Panc1 (cell line): ENCODE measurements at regions not wholly inside any gene's neighbourhood (a gene's known extent, or its start where the extent isn't known, plus 50 kb on each side); places are given as distances from the start of the nearest gene placed in this dataset.

Experiments used
- CTCF ChIP-seq: fragments of 450-650 bp; IDR thresholded peaks from 2 replicates; pipeline ENCODE4 v1.5.1; 2017; ENCODE audit warnings: mild to moderate bottlenecking
- POLR2AphosphoS5 ChIP-seq: IDR thresholded peaks from 2 replicates; pipeline ENCODE4 v1.6.1; 2012; ENCODE audit warnings: mild to moderate bottlenecking, low read depth, low read length, moderate library complexity
- REST ChIP-seq, 2 experiments: IDR thresholded peaks; 2 replicates each; pipeline ENCODE4 v1.6.1; 2011 to 2012; ENCODE audit warnings: low read depth in 2 of 2, control low read depth in 1 of 2, low read length in 1 of 2, mild to moderate bottlenecking in 1 of 2, moderate library complexity in 1 of 2; ENCODE audit not compliant: insufficient read depth in 1 of 2
- SIN3A ChIP-seq: IDR thresholded peaks from 2 replicates; pipeline ENCODE4 v1.6.1; 2012; ENCODE audit warnings: low read depth, mild to moderate bottlenecking, low read length, moderate library complexity, borderline replicate concordance; ENCODE audit not compliant: insufficient read depth

GRCh38 chr10:121270906-121271305 lies 327.3 kb downstream of the FGFR2 start:
- TF ChIP-seq CTCF (no peak), POLR2AphosphoS5 (no peak), SIN3A (no peak), REST (IDR thresholded peaks at IDR 0.05; ENCODE audit: insufficient read depth in 1 of 2, low read depth in 2 of 2, low read length in 1 of 2) (no peak)
